SK-N-MC (cell line): ENCODE measurements at regions not wholly inside any gene's neighbourhood (a gene's known extent, or its start where the extent isn't known, plus 50 kb on each side); places are given as distances from the start of the nearest gene placed in this dataset.
"Not testable (repeated sequence)": the region's sequence is repeated elsewhere in the genome, so short reads cannot be mapped to it uniquely, and the experiment has no call there.

Experiments used
- DNase-seq: peaks from one replicate; pipeline ENCODE4 v3.0.0-alpha.2; 2011; ENCODE audit warnings: low read depth, low spot score
- H3K27ac ChIP-seq: fragments of 200-600 bp; sonication (generic); 2 replicates; pipeline ENCODE4 v1.5.1; 2016; ENCODE audit warnings: mixed run types
- H3K36me3 ChIP-seq: fragments of 200-600 bp; sonication (generic); 2 replicates; pipeline ENCODE4 v1.6.1; 2017; ENCODE audit warnings: antibody characterized with exemption, low read length, mixed read lengths; ENCODE audit not compliant: insufficient read depth
- H3K4me3 ChIP-seq: fragments of 200-600 bp; sonication (generic); 2 replicates; pipeline ENCODE4 v1.5.1; 2016
- H3K9ac ChIP-seq: fragments of 200-600 bp; sonication (generic); 2 replicates; pipeline ENCODE4 v1.8.0; 2017; ENCODE audit warnings: mixed run types, mixed read lengths; ENCODE audit not compliant: insufficient read length
- H3K9me3 ChIP-seq: fragments of 200-600 bp; sonication (generic); 2 replicates; pipeline ENCODE4 v1.6.1; 2017; ENCODE audit warnings: low read depth, mild to moderate bottlenecking, antibody characterized with exemption, low read length, moderate library complexity, mixed read lengths
- EZH2 ChIP-seq: fragments of 200-600 bp; sonication (generic); IDR thresholded peaks from one replicate; pipeline ENCODE4 v1.6.1; 2017; ENCODE audit warnings: antibody characterized with exemption
- FOXP2 ChIP-seq: optimal IDR thresholded peaks from 2 replicates; pipeline ENCODE3; 2011; ENCODE audit warnings: mild to moderate bottlenecking, moderate library complexity; ENCODE audit not compliant: insufficient read depth; ENCODE audit errors: extremely low read length, control extremely low read depth
- POLR2AphosphoS5 ChIP-seq: IDR thresholded peaks from 2 replicates; pipeline ENCODE4 v1.6.1; 2012; ENCODE audit warnings: mild to moderate bottlenecking, low read depth, low read length, borderline replicate concordance

DNA sequence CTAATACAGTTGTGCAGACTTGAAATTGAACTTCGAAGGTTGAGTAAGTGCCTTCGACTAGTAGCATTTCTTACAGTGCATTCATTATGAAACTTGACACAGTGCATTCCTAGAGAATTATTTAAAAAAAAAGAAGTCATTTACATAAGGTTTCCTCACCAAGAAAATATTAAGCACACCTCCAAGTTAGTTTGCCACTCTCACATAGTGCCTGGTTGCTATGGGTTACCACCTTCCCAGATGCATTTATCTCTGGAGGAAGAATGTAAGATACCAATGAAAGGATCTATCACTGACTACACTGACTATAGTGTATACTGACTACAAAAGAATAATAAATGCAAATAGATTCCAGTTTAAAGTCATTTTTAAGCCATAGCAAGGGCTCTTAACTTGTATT is 311.9 kb upstream of the RASGEF1B start:
- H3K9ac ChIP-seq = no peak overlapping the region
- no peak overlapping the region for H3K27ac ChIP-seq
- no peaks in the 10 kb centered on the region for H3K36me3 ChIP-seq
- TF ChIP-seq FOXP2 (no peak), POLR2AphosphoS5 (no peak), EZH2 (no peak)
- DNase-seq = no peak
- no peaks in the 10 kb centered on the region for H3K9me3 ChIP-seq
- no peak overlapping the region for H3K4me3 ChIP-seq

DNA sequence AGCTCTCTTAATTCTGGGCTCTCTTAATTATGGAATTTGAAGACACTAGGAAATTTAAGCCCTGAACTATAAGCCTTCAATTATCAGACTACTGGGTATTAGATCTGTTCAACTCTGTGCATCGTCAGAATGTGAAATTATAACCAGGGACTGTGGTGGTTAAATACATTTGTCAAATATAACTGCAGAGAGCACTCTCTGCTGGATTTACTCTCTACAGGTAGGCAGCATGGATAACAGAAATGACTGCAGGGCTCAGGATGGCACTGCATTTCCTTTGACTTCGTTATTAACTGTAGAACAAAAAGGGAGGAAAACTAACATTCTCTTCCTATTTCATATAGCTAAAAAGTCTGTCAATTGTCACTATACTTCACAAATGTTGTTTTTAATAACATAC is 310.1 kb upstream of the RASGEF1B start:
- Histone ChIP-seq H3K9me3 (no peaks in the 10 kb centered on the region), H3K36me3 (no peaks in the 10 kb centered on the region), H3K27ac (no peak overlapping the region), H3K4me3 (no peak overlapping the region), H3K9ac (no peak overlapping the region)
- TF ChIP-seq EZH2 (no peak), FOXP2 (no peak), POLR2AphosphoS5 (no peak)
- no peak for DNase-seq

DNA sequence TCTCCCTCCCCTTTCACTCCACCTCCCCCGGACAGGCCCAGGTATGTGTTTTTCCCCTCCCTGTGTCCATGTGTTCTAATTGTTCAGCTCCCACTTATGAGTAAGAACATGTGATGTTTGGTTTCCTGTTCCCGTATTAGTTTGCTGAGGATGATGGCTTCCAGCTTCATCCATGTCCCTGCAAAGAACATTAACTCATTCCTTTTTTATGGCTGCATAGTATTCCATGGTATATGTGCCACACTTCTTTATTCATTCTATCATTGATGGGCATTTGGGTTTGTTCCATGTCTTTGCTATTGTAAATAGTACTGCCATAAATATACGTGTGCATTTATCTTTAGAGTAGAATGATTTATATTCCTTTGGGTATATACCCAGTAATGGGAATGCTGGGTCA is 306.0 kb upstream of the RASGEF1B start:
- not testable (repeated sequence) for H3K9ac ChIP-seq, DNase-seq, H3K9me3 ChIP-seq, H3K36me3 ChIP-seq, H3K27ac ChIP-seq, H3K4me3 ChIP-seq

DNA sequence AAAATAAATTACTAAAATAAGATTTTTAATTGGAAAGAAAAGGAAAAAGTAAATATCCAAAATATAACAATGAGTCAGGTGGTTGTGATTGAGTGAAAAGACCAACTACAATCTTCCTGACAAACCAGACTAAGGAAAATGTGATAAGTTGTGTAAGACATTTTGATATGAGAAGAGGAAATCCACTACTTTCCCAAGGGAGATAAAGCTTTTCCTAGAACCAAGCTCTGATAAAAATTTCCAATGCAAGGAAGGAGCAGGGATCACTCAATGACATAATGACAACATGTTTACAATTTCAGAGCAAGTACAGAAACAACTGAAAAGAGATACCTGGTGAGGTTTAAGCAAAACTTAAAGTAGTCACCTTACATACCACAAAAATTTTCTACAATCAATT is 305.1 kb upstream of the RASGEF1B start:
- H3K36me3 ChIP-seq = no peaks in the 10 kb centered on the region
- no peak for TF ChIP-seq EZH2
- no peak for TF ChIP-seq POLR2AphosphoS5
- TF ChIP-seq FOXP2 = no peak
- no peak for DNase-seq

DNA sequence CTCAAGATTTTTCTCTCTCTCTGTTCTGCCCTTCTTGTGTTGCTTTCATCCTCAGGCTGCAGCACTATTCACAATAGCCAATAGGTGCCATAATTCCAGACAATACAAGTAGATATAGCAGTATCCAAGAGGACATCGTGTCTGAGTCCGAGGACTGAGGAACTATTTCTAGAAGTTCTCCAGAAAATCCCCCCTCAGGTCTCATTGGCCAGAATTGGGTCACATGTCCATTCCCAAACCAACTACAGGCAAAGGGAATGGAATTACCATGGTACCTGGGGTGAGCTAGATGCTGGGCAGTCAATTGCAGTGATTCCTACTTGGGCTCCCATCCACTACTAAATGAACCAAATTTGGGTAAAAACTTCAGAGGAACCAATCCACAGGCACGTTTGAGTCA is 301.9 kb upstream of the RASGEF1B start:
- Histone ChIP-seq H3K9ac (no peak overlapping the region), H3K27ac (no peak overlapping the region), H3K9me3 (no peaks in the 10 kb centered on the region), H3K36me3 (no peaks in the 10 kb centered on the region), H3K4me3 (no peak overlapping the region)
- no peak for DNase-seq
- TF ChIP-seq FOXP2 = no peak
- no peak for TF ChIP-seq POLR2AphosphoS5
- TF ChIP-seq EZH2 = no peak

More for the DNA sequence above, 305.1 kb upstream of the RASGEF1B start:
- Histone ChIP-seq H3K9ac (no peak overlapping the region), H3K9me3 (no peaks in the 10 kb centered on the region), H3K27ac (no peak overlapping the region), H3K4me3 (no peak overlapping the region)

DNA sequence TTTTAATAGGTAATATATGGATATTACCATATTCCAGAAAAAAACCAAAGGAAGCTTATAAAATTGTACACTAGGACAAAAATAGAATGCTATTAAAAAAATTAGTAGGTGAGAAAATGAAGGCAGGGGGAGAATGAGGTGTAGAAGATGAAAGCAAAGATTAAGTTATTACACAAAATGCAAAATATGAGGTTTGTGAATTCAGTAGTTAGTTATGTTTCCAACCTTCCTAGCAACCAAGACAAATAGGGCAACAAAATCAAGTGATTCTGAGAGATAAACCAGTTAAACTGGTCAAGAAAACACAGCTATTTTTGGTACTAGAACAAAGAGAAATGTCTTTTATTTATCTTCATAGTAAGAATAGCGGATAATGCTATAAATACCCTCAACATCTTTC is 300.0 kb upstream of the RASGEF1B start:
- Histone ChIP-seq H3K36me3 (no peaks in the 10 kb centered on the region), H3K27ac (no peak overlapping the region), H3K9me3 (no peaks in the 10 kb centered on the region), H3K9ac (no peak overlapping the region), H3K4me3 (no peak overlapping the region)
- no peak for DNase-seq
- TF ChIP-seq FOXP2 (no peak), POLR2AphosphoS5 (no peak), EZH2 (no peak)

DNA sequence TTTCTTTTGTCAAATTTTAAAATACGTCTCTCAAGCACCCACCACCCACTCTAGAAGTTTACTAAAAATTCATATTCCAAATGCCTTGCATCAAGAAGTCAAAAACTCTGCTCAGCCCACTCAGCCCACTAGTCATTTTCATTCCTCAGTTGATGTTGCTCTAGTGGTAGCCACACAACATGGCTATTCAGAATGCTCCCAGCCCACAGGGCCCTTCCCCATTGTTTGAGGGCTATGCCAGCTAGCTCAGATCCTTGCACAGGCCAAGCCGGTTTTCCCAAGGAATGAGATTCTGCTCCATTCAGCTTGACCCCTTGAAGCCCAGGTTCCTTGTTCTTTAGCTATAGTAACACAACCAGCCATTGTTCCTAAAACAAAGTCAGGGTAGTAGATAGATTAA is 297.5 kb upstream of the RASGEF1B start:
- Histone ChIP-seq H3K9ac (no peak overlapping the region), H3K27ac (no peak overlapping the region), H3K9me3 (no peaks in the 10 kb centered on the region), H3K4me3 (no peak overlapping the region), H3K36me3 (no peaks in the 10 kb centered on the region)
- TF ChIP-seq POLR2AphosphoS5 = no peak
- no peak for TF ChIP-seq EZH2
- no peak for TF ChIP-seq FOXP2
- DNase-seq = no peak

DNA sequence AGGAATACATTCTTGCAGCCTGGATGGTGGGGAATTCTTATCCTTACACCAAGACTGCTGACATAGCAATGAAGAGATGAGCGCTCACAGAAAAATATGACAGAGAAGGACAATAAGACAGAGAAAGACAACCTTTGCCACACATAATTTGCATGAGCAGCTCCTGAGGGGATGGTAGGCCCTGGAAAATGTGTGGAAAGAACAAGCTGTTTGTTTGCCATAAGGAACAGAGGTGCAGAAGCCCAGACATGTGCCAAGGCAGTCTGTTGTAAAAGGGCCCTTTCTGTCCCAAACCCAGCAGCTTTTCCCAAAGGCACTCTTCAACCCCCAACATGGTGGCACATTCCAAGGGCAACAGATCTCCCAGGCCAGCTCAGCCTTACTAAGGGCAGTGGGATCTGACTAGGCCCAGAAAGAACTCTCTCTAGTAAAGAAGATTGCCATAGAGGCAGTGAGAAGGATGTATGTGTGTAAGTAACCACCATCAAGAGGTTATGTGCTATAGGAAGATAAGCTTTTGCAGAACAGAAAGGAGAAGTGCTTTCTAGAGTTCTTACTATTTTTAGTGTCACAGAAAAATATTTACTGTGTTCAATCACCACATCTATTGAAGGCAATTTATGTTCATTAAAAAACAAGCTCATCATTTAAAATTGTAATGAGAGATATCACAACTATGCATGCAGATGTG is 287.0 kb upstream of the RASGEF1B start:
- TF ChIP-seq EZH2 (no peak), FOXP2 (no peak), POLR2AphosphoS5 (no peak)
- Histone ChIP-seq H3K36me3 (no peaks in the 10 kb centered on the region), H3K27ac (no peak overlapping the region), H3K9me3 (no peaks in the 10 kb centered on the region), H3K9ac (no peak overlapping the region), H3K4me3 (no peak overlapping the region)
- DNase-seq = no peak

DNA sequence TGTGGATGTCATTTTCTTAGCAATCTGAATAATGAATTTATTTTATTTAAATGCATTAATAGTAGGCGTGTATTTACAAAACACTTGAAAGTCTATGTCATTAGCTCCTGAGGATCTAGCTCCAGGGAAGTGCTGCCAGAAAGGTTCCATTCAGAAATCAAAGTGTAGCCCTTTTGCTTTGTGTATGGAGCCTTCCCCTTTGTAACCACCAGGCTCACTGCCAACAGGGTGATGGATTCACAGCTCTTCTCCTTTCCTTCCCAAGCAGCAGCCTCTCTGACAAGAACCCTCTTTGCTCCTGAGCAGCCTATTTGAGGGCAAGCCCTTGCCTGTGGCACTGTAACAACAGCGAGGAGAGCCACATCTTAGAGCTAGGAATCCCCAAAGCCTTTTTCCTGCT is 286.0 kb upstream of the RASGEF1B start:
- H3K4me3 ChIP-seq = no peak overlapping the region
- TF ChIP-seq FOXP2 = no peak
- no peak for TF ChIP-seq POLR2AphosphoS5
- TF ChIP-seq EZH2 = no peak
- no peak for DNase-seq
- H3K9me3 ChIP-seq = no peaks in the 10 kb centered on the region
- H3K27ac ChIP-seq = no peak overlapping the region
- no peak overlapping the region for H3K9ac ChIP-seq
- no peaks in the 10 kb centered on the region for H3K36me3 ChIP-seq

DNA sequence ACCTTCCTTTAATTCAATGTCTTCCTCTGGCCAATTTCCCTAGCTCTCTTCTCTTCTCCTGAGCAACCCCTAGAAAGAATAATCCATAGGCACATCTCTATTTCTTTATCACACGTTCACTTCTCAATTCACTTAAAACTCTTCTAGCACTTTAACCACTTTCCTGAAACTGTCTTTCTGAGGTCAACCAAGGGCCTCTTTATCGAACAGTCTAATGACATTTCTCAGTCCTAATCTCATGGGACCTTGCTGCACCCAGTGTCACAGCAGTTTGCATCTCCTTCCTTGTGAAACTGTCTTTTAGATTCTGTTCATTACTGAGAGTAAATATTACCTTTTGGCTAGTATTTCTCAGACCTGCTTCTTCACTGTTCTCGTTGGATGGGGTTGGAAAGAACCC is 285.3 kb upstream of the RASGEF1B start:
- DNase-seq = no peak
- H3K9ac ChIP-seq = no peak overlapping the region
- no peaks in the 10 kb centered on the region for H3K9me3 ChIP-seq
- no peak overlapping the region for H3K27ac ChIP-seq
- TF ChIP-seq FOXP2 (no peak), POLR2AphosphoS5 (no peak), EZH2 (no peak)
- no peak overlapping the region for H3K4me3 ChIP-seq
- H3K36me3 ChIP-seq = no peaks in the 10 kb centered on the region
